Fibroblast of lung (primary cell): ENCODE measurements at regions not wholly inside any gene's neighbourhood (a gene's known extent, or its start where the extent isn't known, plus 50 kb on each side); places are given as distances from the start of the nearest gene placed in this dataset.

Experiments
- DNase-seq, 2 donors: peaks; one replicate each; pipeline versions ENCODE4 v3.0.0 to v3.0.0-alpha.2; 2010; ENCODE audit warnings: low read depth in 2 of 2
- H2AFZ ChIP-seq: 2 replicates; pipeline ENCODE4 v1.5.1; 2012; ENCODE audit warnings: low read length, control low read depth, inconsistent platforms
- H3K27ac ChIP-seq: 2 replicates; pipeline ENCODE4 v1.5.1; 2011; ENCODE audit warnings: low read length, control low read depth; ENCODE audit not compliant: insufficient read depth
- H3K27me3 ChIP-seq: 2 replicates; pipeline ENCODE4 v1.5.1; 2011; ENCODE audit warnings: mild to moderate bottlenecking, low read length; ENCODE audit not compliant: control insufficient read depth, insufficient read depth
- H3K36me3 ChIP-seq: 2 replicates; pipeline ENCODE4 v1.5.1; 2011; ENCODE audit warnings: low read length; ENCODE audit not compliant: control insufficient read depth, insufficient read depth
- H3K4me1 ChIP-seq: 2 replicates; pipeline ENCODE4 v1.5.1; 2011; ENCODE audit warnings: low read length; ENCODE audit not compliant: control insufficient read depth, insufficient read depth; ENCODE audit errors: extremely low read depth
- H3K4me2 ChIP-seq: 2 replicates; pipeline ENCODE4 v1.5.1; 2011; ENCODE audit warnings: low read length, control low read depth; ENCODE audit not compliant: insufficient read depth; ENCODE audit errors: extremely low read depth
- H3K4me3 ChIP-seq, 4 experiments: fragments of 200-600 bp in 1 of 4; sonication (generic) in 1 of 4; replicated peaks in 1 of 4; 2 replicates each; pipeline ENCODE4 v1.5.1; 2011 to 2016; ENCODE audit warnings: low read length in 4 of 4, low read depth in 3 of 4, mild to moderate bottlenecking in 3 of 4, control low read depth in 2 of 4, inconsistent platforms in 1 of 4, mixed read lengths in 1 of 4; ENCODE audit not compliant: insufficient read depth in 1 of 4; ENCODE audit errors: control extremely low read depth in 1 of 4
- H3K79me2 ChIP-seq: 2 replicates; pipeline ENCODE4 v1.5.1; 2012; ENCODE audit warnings: mild to moderate bottlenecking, low read length, inconsistent platforms; ENCODE audit not compliant: control insufficient read depth, insufficient read depth
- H3K9ac ChIP-seq: 2 replicates; pipeline ENCODE4 v1.5.1; 2011; ENCODE audit warnings: mild to moderate bottlenecking, low read length, control low read depth; ENCODE audit not compliant: insufficient read depth
- H3K9me3 ChIP-seq: 2 replicates; pipeline ENCODE4 v1.5.1; 2012; ENCODE audit warnings: low read depth, low read length; ENCODE audit not compliant: control insufficient read depth, insufficient read depth
- H4K20me1 ChIP-seq: 2 replicates; pipeline ENCODE4 v1.5.1; 2011; ENCODE audit warnings: low read length; ENCODE audit not compliant: control insufficient read depth, insufficient read depth; ENCODE audit errors: extremely low read depth
- EZH2 ChIP-seq: IDR thresholded peaks from 2 replicates; pipeline ENCODE4 v1.5.1; 2012; ENCODE audit warnings: low read length, control low read depth, mild to moderate bottlenecking; ENCODE audit errors: missing control alignments
- TF ChIP-seq, protein P1 (sequence below), 2 donors: IDR thresholded peaks in 1 of 2; conservative IDR thresholded peaks in 1 of 2; 1 replicate in 1 of 2; 2 replicates in 1 of 2; pipeline ENCODE4 v1.5.1; 2011 to 2012; ENCODE audit warnings: low read length in 2 of 2, control low read depth in 1 of 2, inconsistent platforms in 1 of 2, low read depth in 1 of 2, mild to moderate bottlenecking in 1 of 2

DNA sequence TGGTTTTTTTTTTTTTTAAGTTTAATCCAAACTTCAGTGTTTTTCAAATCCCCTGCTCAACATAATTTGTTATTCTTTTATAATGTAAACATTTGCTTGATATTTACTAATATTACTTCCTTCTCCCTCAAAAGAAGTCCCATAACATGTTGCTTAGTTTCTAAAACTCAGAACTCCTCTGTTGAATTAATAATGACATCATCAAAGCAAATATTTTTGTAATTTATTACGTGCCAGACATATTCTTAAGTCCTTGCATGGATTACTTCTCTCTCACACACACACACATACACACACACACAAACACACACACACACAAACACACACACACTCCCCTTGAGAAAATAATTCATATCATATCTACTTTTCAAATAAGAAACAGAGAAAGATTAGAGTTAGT lies 1432.3 kb upstream of the SPRY2 start:
- no peak for TF ChIP-seq EZH2
- TF ChIP-seq, protein P1, sequence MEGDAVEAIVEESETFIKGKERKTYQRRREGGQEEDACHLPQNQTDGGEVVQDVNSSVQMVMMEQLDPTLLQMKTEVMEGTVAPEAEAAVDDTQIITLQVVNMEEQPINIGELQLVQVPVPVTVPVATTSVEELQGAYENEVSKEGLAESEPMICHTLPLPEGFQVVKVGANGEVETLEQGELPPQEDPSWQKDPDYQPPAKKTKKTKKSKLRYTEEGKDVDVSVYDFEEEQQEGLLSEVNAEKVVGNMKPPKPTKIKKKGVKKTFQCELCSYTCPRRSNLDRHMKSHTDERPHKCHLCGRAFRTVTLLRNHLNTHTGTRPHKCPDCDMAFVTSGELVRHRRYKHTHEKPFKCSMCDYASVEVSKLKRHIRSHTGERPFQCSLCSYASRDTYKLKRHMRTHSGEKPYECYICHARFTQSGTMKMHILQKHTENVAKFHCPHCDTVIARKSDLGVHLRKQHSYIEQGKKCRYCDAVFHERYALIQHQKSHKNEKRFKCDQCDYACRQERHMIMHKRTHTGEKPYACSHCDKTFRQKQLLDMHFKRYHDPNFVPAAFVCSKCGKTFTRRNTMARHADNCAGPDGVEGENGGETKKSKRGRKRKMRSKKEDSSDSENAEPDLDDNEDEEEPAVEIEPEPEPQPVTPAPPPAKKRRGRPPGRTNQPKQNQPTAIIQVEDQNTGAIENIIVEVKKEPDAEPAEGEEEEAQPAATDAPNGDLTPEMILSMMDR (conservative IDR thresholded peaks at IDR 0.05 in 1 of 2, IDR thresholded peaks at IDR 0.05 in 1 of 2; ENCODE audit: low read depth in 1 of 2, low read length in 2 of 2), result no peak
- Histone ChIP-seq H3K4me1 (no peaks in the 10 kb centered on the region), H3K9me3 (no peaks in the 10 kb centered on the region), H3K4me2 (no peak overlapping the region), H4K20me1 (no peaks in the 10 kb centered on the region), H3K79me2 (no peaks in the 10 kb centered on the region), H3K27ac (no peak overlapping the region), H3K27me3 (no peaks in the 10 kb centered on the region), H3K36me3 (no peaks in the 10 kb centered on the region), H3K4me3 (no peak overlapping the region), H3K9ac (no peak overlapping the region), H2AFZ (no peak overlapping the region)
- DNase-seq, result no peak

- Histone ChIP-seq H2AFZ (no peak overlapping the region), H3K79me2 (no peaks in the 10 kb centered on the region), H3K4me2 (no peak overlapping the region), H3K9me3 (no peaks in the 10 kb centered on the region), H3K4me1 (no peaks in the 10 kb centered on the region), H3K4me3 (no peak overlapping the region), H3K9ac (no peak overlapping the region), H3K27me3 (no peaks in the 10 kb centered on the region), H3K27ac (no peak overlapping the region), H3K36me3 (no peaks in the 10 kb centered on the region), H4K20me1 (no peaks in the 10 kb centered on the region)
- DNase-seq, result no peak
- TF ChIP-seq, protein P1 (conservative IDR thresholded peaks at IDR 0.05 in 1 of 2, IDR thresholded peaks at IDR 0.05 in 1 of 2; ENCODE audit: low read depth in 1 of 2, low read length in 2 of 2), result no peak
- no peak for TF ChIP-seq EZH2
Observed at GRCh38 chr13:81771951-81772350, 1431.0 kb upstream of the SPRY2 start.

- Histone ChIP-seq H3K9ac (no peak overlapping the region), H2AFZ (no peak overlapping the region), H3K36me3 (no peaks in the 10 kb centered on the region), H3K79me2 (no peaks in the 10 kb centered on the region), H3K27ac (no peak overlapping the region), H3K4me3 (no peak overlapping the region), H3K9me3 (no peaks in the 10 kb centered on the region), H3K27me3 (no peaks in the 10 kb centered on the region), H3K4me2 (no peak overlapping the region), H3K4me1 (no peaks in the 10 kb centered on the region), H4K20me1 (no peaks in the 10 kb centered on the region)
- DNase-seq, result no peak
- TF ChIP-seq, protein P1 (conservative IDR thresholded peaks at IDR 0.05 in 1 of 2, IDR thresholded peaks at IDR 0.05 in 1 of 2; ENCODE audit: low read depth in 1 of 2, low read length in 2 of 2), result no peak
- TF ChIP-seq EZH2, result no peak
Observed at GRCh38 chr13:81770868-81771505, 1430.1 kb upstream of the SPRY2 start.
